Naive thymus-derived CD8-positive, alpha-beta T cell (primary cell): ENCODE measurements at regions not wholly inside any gene's neighbourhood (a gene's known extent, or its start where the extent isn't known, plus 50 kb on each side); places are given as distances from the start of the nearest gene placed in this dataset.

Source experiments
- ATAC-seq, 2 donors: fragments of 150-1000 bp; cut with Tn5 transposase in 1 of 2; sonication (Bioruptor Pico), chemical (Tn5 transposase) in 1 of 2; 1 replicate in 1 of 2; 2 replicates in 1 of 2; pipeline ENCODE4 v1.10.0; 2021; ENCODE audit warnings: mild to moderate bottlenecking in 2 of 2, moderate library complexity in 2 of 2
- POLR2A ChIA-PET: fragments of 350-600 bp; sonication (Branson Sonifier 250); formaldehyde crosslinking; loops from one replicate; lab custom pipeline; 2021; ENCODE audit warnings: antibody characterized with exemption; lab: Charles Lee
- DNase-seq, 10 donors: peaks; one replicate each; pipeline versions ENCODE4 v3.0.0 to v3.0.0-alpha.2; 2020 to 2022
- H3K27ac Mint-ChIP-seq, 10 donors: one replicate each; pipeline ENCODE4 v1.8.0; 2020 to 2022; ENCODE audit warnings: mild to moderate bottlenecking in 10 of 10, mixed read lengths in 10 of 10, moderate library complexity in 4 of 10, inconsistent platforms in 1 of 10
- H3K27me3 Mint-ChIP-seq, 5 donors: one replicate each; pipeline ENCODE4 v1.8.0; 2021 to 2022; ENCODE audit warnings: mixed read lengths in 5 of 5
- H3K36me3 Mint-ChIP-seq, 3 donors: one replicate each; pipeline ENCODE4 v1.8.0; 2020 to 2022; ENCODE audit warnings: mixed read lengths in 3 of 3, mild to moderate bottlenecking in 2 of 3, inconsistent platforms in 1 of 3
- H3K4me1 Mint-ChIP-seq, 4 donors: one replicate each; pipeline ENCODE4 v1.8.0; 2021 to 2022; ENCODE audit warnings: mixed read lengths in 4 of 4
- H3K4me3 Mint-ChIP-seq, 10 donors: one replicate each; pipeline ENCODE4 v1.8.0; 2020 to 2022; ENCODE audit warnings: mild to moderate bottlenecking in 10 of 10, mixed read lengths in 10 of 10, moderate library complexity in 6 of 10, inconsistent platforms in 1 of 10
- H3K9me3 Mint-ChIP-seq, 9 donors: one replicate each; pipeline ENCODE4 v1.8.0; 2020 to 2022; ENCODE audit warnings: mixed read lengths in 9 of 9, mild to moderate bottlenecking in 3 of 9, inconsistent platforms in 1 of 9, moderate library complexity in 1 of 9

- Mint-ChIP-seq H3K9me3 (no peaks in the 10 kb centered on the region), H3K4me3 (no peak overlapping the region), H3K27ac (no peak overlapping the region), H3K36me3 (no peaks in the 10 kb centered on the region), H3K27me3 (peaks cover 0 to 4% (median 0%) of the 10 kb centered on the region in 5 donors), H3K4me1 (no peaks in the 10 kb centered on the region)
- POLR2A ChIA-PET: no interaction called here
- ATAC-seq (no peak), DNase-seq (no peak)
Measured at GRCh38 chr12:76697849-76698248, 66.1 kb upstream of the ZDHHC17 start.

GRCh38 chr12:76698316-76698715 lies 65.6 kb upstream of the ZDHHC17 start:
- H3K4me1 Mint-ChIP-seq: no peaks in the 10 kb centered on the region
- no peak for DNase-seq
- peaks cover 0 to 4% (median 0%) of the 10 kb centered on the region in 5 donors for H3K27me3 Mint-ChIP-seq
- POLR2A ChIA-PET: no interaction called here
- no peak overlapping the region for H3K27ac Mint-ChIP-seq
- no peak overlapping the region for H3K4me3 Mint-ChIP-seq
- H3K9me3 Mint-ChIP-seq: no peaks in the 10 kb centered on the region
- ATAC-seq: no peak
- H3K36me3 Mint-ChIP-seq: no peaks in the 10 kb centered on the region

GRCh38 chr12:76698966-76699365 lies 64.9 kb upstream of the ZDHHC17 start:
- DNase-seq: no peak
- no peaks in the 10 kb centered on the region for H3K36me3 Mint-ChIP-seq
- peak overlapping the region in 1 of 10 donors; percentile 20 for H3K27ac Mint-ChIP-seq
- H3K27me3 Mint-ChIP-seq: peaks cover 0 to 4% (median 0%) of the 10 kb centered on the region in 5 donors
- H3K4me1 Mint-ChIP-seq: no peaks in the 10 kb centered on the region
- H3K4me3 Mint-ChIP-seq: no peak overlapping the region
- POLR2A ChIA-PET: no interaction called here
- no peaks in the 10 kb centered on the region for H3K9me3 Mint-ChIP-seq
- no peak for ATAC-seq

- ATAC-seq: no peak
- peaks cover 0 to 10% (median 2%) of the 10 kb centered on the region in 5 donors for H3K27me3 Mint-ChIP-seq
- H3K4me1 Mint-ChIP-seq: peaks cover 0 to 8% (median 5%) of the 10 kb centered on the region in 4 donors
- DNase-seq: no peak
- no peak overlapping the region for H3K4me3 Mint-ChIP-seq
- no peaks in the 10 kb centered on the region for H3K9me3 Mint-ChIP-seq
- POLR2A ChIA-PET: interaction anchor here (0.7 kb wide), 1 partner anchor 47 kb away, joined by 4 read pairs; no protein-coding TSS in a partner anchor
- H3K27ac Mint-ChIP-seq: no peak overlapping the region
- no peaks in the 10 kb centered on the region for H3K36me3 Mint-ChIP-seq
Measured at GRCh38 chr12:76701690-76702089, 62.2 kb upstream of the ZDHHC17 start.

- DNase-seq (no peak), ATAC-seq (no peak)
- Mint-ChIP-seq H3K27ac (no peak overlapping the region), H3K9me3 (no peaks in the 10 kb centered on the region), H3K4me1 (peaks cover 0 to 8% (median 5%) of the 10 kb centered on the region in 4 donors), H3K4me3 (no peak overlapping the region), H3K27me3 (peaks cover 0 to 10% (median 2%) of the 10 kb centered on the region in 5 donors), H3K36me3 (no peaks in the 10 kb centered on the region)
- POLR2A ChIA-PET: no interaction called here
Measured at GRCh38 chr12:76702946-76703345, 61.0 kb upstream of the ZDHHC17 start.

GRCh38 chr12:76704693-76705092 lies 59.2 kb upstream of the ZDHHC17 start:
- DNase-seq (no peak), ATAC-seq (no peak)
- Mint-ChIP-seq H3K27me3 (peaks cover 0 to 10% (median 2%) of the 10 kb centered on the region in 5 donors), H3K4me1 (peaks cover 0 to 8% (median 5%) of the 10 kb centered on the region in 4 donors), H3K9me3 (no peaks in the 10 kb centered on the region), H3K36me3 (no peaks in the 10 kb centered on the region), H3K27ac (no peak overlapping the region), H3K4me3 (no peak overlapping the region)
- POLR2A ChIA-PET: no interaction called here

- no peaks in the 10 kb centered on the region for H3K9me3 Mint-ChIP-seq
Measured at GRCh38 chr12:76706101-76706500, 57.8 kb upstream of the ZDHHC17 start.

GRCh38 chr12:76706761-76707160 lies 57.2 kb upstream of the ZDHHC17 start:
- DNase-seq (no peak), ATAC-seq (no peak)
- H3K4me3 Mint-ChIP-seq: no peak overlapping the region
- H3K27ac Mint-ChIP-seq: no peak overlapping the region
- POLR2A ChIA-PET: no interaction called here
- no peaks in the 10 kb centered on the region for H3K9me3 Mint-ChIP-seq
- peaks cover 0 to 10% (median 2%) of the 10 kb centered on the region in 5 donors for H3K27me3 Mint-ChIP-seq
- H3K4me1 Mint-ChIP-seq: peaks cover 0 to 8% (median 5%) of the 10 kb centered on the region in 4 donors
- H3K36me3 Mint-ChIP-seq: no peaks in the 10 kb centered on the region

More at GRCh38 chr12:76706101-76706500, 57.8 kb upstream of the ZDHHC17 start:
- H3K4me3 Mint-ChIP-seq: no peak overlapping the region
- H3K27me3 Mint-ChIP-seq: peaks cover 0 to 10% (median 2%) of the 10 kb centered on the region in 5 donors
- ATAC-seq (peak in 1 of 2 donors; percentile 53), DNase-seq (peak in 2 of 10 donors; percentile 7 to 8)
- H3K36me3 Mint-ChIP-seq: no peaks in the 10 kb centered on the region
- peaks cover 0 to 8% (median 5%) of the 10 kb centered on the region in 4 donors for H3K4me1 Mint-ChIP-seq
- H3K27ac Mint-ChIP-seq: no peak overlapping the region
- POLR2A ChIA-PET: no interaction called here

- DNase-seq (no peak), ATAC-seq (no peak)
- POLR2A ChIA-PET: no interaction called here
- Mint-ChIP-seq H3K4me3 (no peak overlapping the region), H3K27ac (no peak overlapping the region), H3K9me3 (no peaks in the 10 kb centered on the region), H3K27me3 (peaks cover 0 to 10% (median 0%) of the 10 kb centered on the region in 5 donors), H3K4me1 (peaks cover 0 to 8% (median 5%) of the 10 kb centered on the region in 4 donors), H3K36me3 (no peaks in the 10 kb centered on the region)
Measured at GRCh38 chr12:76707772-76708171, 56.1 kb upstream of the ZDHHC17 start.

GRCh38 chr12:76708296-76708695 lies 55.6 kb upstream of the ZDHHC17 start:
- no peaks in the 10 kb centered on the region for H3K9me3 Mint-ChIP-seq
- no peak overlapping the region for H3K4me3 Mint-ChIP-seq
- no peaks in the 10 kb centered on the region for H3K36me3 Mint-ChIP-seq
- no peak for DNase-seq
- no peak for ATAC-seq
- H3K27ac Mint-ChIP-seq: no peak overlapping the region
- POLR2A ChIA-PET: no interaction called here
- H3K4me1 Mint-ChIP-seq: peaks cover 0 to 8% (median 5%) of the 10 kb centered on the region in 4 donors
- H3K27me3 Mint-ChIP-seq: peaks cover 0 to 10% (median 0%) of the 10 kb centered on the region in 5 donors

- Mint-ChIP-seq H3K36me3 (no peaks in the 10 kb centered on the region), H3K4me3 (no peak overlapping the region), H3K9me3 (no peaks in the 10 kb centered on the region), H3K4me1 (peaks cover 0 to 4% (median 1%) of the 10 kb centered on the region in 4 donors), H3K27me3 (no peaks in the 10 kb centered on the region), H3K27ac (no peak overlapping the region)
- POLR2A ChIA-PET: interaction anchor here (0.6 kb wide), 1 partner anchor 374 kb away, joined by 4 read pairs; no protein-coding TSS in a partner anchor
- DNase-seq (no peak), ATAC-seq (no peak)
Measured at GRCh38 chr12:76711241-76711640, 52.7 kb upstream of the ZDHHC17 start.

- ATAC-seq (no peak), DNase-seq (no peak)
- Mint-ChIP-seq H3K4me1 (no peaks in the 10 kb centered on the region), H3K36me3 (no peaks in the 10 kb centered on the region), H3K9me3 (no peaks in the 10 kb centered on the region), H3K27ac (no peak overlapping the region), H3K4me3 (no peak overlapping the region), H3K27me3 (no peaks in the 10 kb centered on the region)
- POLR2A ChIA-PET: no interaction called here
Measured at GRCh38 chr12:76713130-76713529, 50.8 kb upstream of the ZDHHC17 start.

- POLR2A ChIA-PET: no interaction called here
- Mint-ChIP-seq H3K4me1 (no peaks in the 10 kb centered on the region), H3K27me3 (no peaks in the 10 kb centered on the region), H3K4me3 (no peak overlapping the region), H3K9me3 (no peaks in the 10 kb centered on the region), H3K36me3 (no peaks in the 10 kb centered on the region), H3K27ac (no peak overlapping the region)
- ATAC-seq (no peak), DNase-seq (no peak)
Measured at GRCh38 chr12:76713986-76714385, 49.9 kb upstream of the ZDHHC17 start.
